Keratinocyte (primary cell): ENCODE measurements at regions not wholly inside any gene's neighbourhood (a gene's known extent, or its start where the extent isn't known, plus 50 kb on each side); places are given as distances from the start of the nearest gene placed in this dataset.

Experiments
- DNase-seq: peaks from one replicate; pipeline ENCODE4 v3.0.0-alpha.2; 2011; ENCODE audit warnings: low read depth, missing footprints, low spot score
- FAIRE-seq: peaks from 2 replicates; lab custom pipeline; 2011; peaks lifted over from hg19 to GRCh38; lab: Jason Lieb, UNC
- H2AFZ ChIP-seq: 2 replicates; pipeline ENCODE4 v1.6.0; 2012; ENCODE audit warnings: low read length, control low read depth, inconsistent platforms; ENCODE audit not compliant: control insufficient read depth
- H3K27ac ChIP-seq: 2 replicates; pipeline ENCODE4 v1.5.1; 2011; ENCODE audit warnings: low read length; ENCODE audit not compliant: control insufficient read depth, insufficient read depth
- H3K27me3 ChIP-seq: 3 replicates; pipeline ENCODE4 v1.6.0; 2011; ENCODE audit warnings: low read length; ENCODE audit not compliant: control insufficient read depth, insufficient read depth; ENCODE audit errors: extremely low read depth
- H3K36me3 ChIP-seq, 2 experiments: 2 replicates in 1 of 2; 3 replicates in 1 of 2; pipeline ENCODE4 v1.5.1; 2011; ENCODE audit warnings: low read length in 2 of 2, mild to moderate bottlenecking in 1 of 2; ENCODE audit not compliant: control insufficient read depth in 2 of 2, insufficient read depth in 2 of 2; ENCODE audit errors: extremely low read depth in 1 of 2
- H3K4me1 ChIP-seq: 3 replicates; pipeline ENCODE4 v1.5.1; 2011; ENCODE audit warnings: low read length; ENCODE audit not compliant: control insufficient read depth, insufficient read depth; ENCODE audit errors: extremely low read depth
- H3K4me2 ChIP-seq: 3 replicates; pipeline ENCODE4 v1.6.0; 2011; ENCODE audit warnings: low read depth, low read length; ENCODE audit not compliant: control insufficient read depth, insufficient read depth; ENCODE audit errors: extremely low read depth
- H3K4me3 ChIP-seq, 3 experiments: fragments of 200-600 bp in 1 of 3; sonication (generic) in 1 of 3; 2 replicates in 2 of 3; 3 replicates in 1 of 3; pipeline ENCODE4 v1.5.1; 2011 to 2016; ENCODE audit warnings: low read length in 3 of 3, mild to moderate bottlenecking in 3 of 3, control low read depth in 2 of 3, inconsistent platforms in 1 of 3, low read depth in 1 of 3, mixed read lengths in 1 of 3, mixed run types in 1 of 3, moderate library complexity in 1 of 3; ENCODE audit not compliant: control insufficient read depth in 2 of 3, insufficient read depth in 2 of 3; ENCODE audit errors: extremely low read depth in 1 of 3
- H3K79me2 ChIP-seq: 2 replicates; pipeline ENCODE4 v1.6.0; 2012; ENCODE audit warnings: low read length; ENCODE audit not compliant: control insufficient read depth, insufficient read depth
- H3K9ac ChIP-seq: 3 replicates; pipeline ENCODE4 v1.6.0; 2011; ENCODE audit warnings: low read length; ENCODE audit not compliant: control insufficient read depth, insufficient read depth; ENCODE audit errors: extremely low read depth
- H3K9me1 ChIP-seq: 3 replicates; pipeline ENCODE4 v1.6.0; 2011; ENCODE audit warnings: low read length; ENCODE audit not compliant: control insufficient read depth, insufficient read depth; ENCODE audit errors: extremely low read depth
- H3K9me3 ChIP-seq: 2 replicates; pipeline ENCODE4 v1.5.1; 2012; ENCODE audit warnings: low read depth, low read length; ENCODE audit not compliant: control insufficient read depth
- H4K20me1 ChIP-seq: 3 replicates; pipeline ENCODE4 v1.6.0; 2011; ENCODE audit warnings: low read length; ENCODE audit not compliant: control insufficient read depth, insufficient read depth; ENCODE audit errors: extremely low read depth
- EZH2 ChIP-seq: IDR thresholded peaks from one replicate; pipeline ENCODE4 v1.6.1; 2012; ENCODE audit warnings: inconsistent platforms, mild to moderate bottlenecking, low read length, moderate library complexity
- dilution Hi-C: fragments of 300-500 bp; cut with MboI; formaldehyde crosslinking; loops from one replicate; pipeline ENCODE4 v1.7.0; 2020; ENCODE audit warnings: low sequenced_read_pairs; ENCODE audit not compliant: extremely low pct_ligation_motif_present
- TF ChIP-seq, protein P1 (sequence below), 3 experiments: IDR thresholded peaks in 1 of 3; conservative IDR thresholded peaks in 1 of 3; optimal IDR thresholded peaks in 1 of 3; 2 replicates in 2 of 3; 3 replicates in 1 of 3; pipeline versions ENCODE3 to v1.5.1; 2011; ENCODE audit warnings: low read length in 3 of 3, mild to moderate bottlenecking in 3 of 3, moderate library complexity in 2 of 3, control low read depth in 1 of 3, inconsistent platforms in 1 of 3; ENCODE audit not compliant: insufficient read depth in 2 of 3; ENCODE audit errors: extremely low read depth in 1 of 3

DNA sequence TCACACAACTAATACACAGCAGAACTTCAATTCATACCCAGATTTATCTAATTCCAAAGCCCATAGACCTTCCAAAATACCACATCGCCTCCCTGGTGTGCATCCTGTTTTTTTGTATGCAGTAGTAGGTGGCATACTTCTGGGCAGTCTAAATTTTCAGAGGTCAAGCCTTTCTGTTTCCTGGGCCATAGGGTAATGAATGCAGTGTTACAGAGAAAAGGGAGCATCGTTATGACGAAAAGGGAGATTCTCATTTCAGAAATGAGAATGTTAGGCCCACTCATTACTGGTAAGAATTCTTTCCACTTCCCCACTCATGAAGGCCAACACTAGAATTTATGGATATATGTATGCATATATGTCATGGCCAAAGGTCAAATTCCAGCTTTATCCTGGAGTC is 267.8 kb upstream of the ASIC2 start:
- TF ChIP-seq, protein P1, sequence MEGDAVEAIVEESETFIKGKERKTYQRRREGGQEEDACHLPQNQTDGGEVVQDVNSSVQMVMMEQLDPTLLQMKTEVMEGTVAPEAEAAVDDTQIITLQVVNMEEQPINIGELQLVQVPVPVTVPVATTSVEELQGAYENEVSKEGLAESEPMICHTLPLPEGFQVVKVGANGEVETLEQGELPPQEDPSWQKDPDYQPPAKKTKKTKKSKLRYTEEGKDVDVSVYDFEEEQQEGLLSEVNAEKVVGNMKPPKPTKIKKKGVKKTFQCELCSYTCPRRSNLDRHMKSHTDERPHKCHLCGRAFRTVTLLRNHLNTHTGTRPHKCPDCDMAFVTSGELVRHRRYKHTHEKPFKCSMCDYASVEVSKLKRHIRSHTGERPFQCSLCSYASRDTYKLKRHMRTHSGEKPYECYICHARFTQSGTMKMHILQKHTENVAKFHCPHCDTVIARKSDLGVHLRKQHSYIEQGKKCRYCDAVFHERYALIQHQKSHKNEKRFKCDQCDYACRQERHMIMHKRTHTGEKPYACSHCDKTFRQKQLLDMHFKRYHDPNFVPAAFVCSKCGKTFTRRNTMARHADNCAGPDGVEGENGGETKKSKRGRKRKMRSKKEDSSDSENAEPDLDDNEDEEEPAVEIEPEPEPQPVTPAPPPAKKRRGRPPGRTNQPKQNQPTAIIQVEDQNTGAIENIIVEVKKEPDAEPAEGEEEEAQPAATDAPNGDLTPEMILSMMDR (optimal IDR thresholded peaks at IDR 0.05 in 1 of 3, IDR thresholded peaks at IDR 0.05 in 1 of 3, conservative IDR thresholded peaks at IDR 0.05 in 1 of 3; ENCODE audit: extremely low read depth in 1 of 3, insufficient read depth in 2 of 3, low read length in 3 of 3) = no peak
- no peak for TF ChIP-seq EZH2
- Histone ChIP-seq H3K4me3 (no peak overlapping the region), H3K27me3 (no peaks in the 10 kb centered on the region), H3K79me2 (no peaks in the 10 kb centered on the region), H3K9me3 (no peaks in the 10 kb centered on the region), H4K20me1 (no peaks in the 10 kb centered on the region), H2AFZ (no peak overlapping the region), H3K27ac (no peak overlapping the region), H3K9me1 (no peaks in the 10 kb centered on the region), H3K4me1 (no peaks in the 10 kb centered on the region), H3K36me3 (no peaks in the 10 kb centered on the region), H3K4me2 (no peak overlapping the region), H3K9ac (no peak overlapping the region)
- dilution Hi-C loops = loop anchor here (25.0 kb wide), 1 partner anchor 101 kb away; no protein-coding TSS in a partner anchor
- no peak for FAIRE-seq
- DNase-seq = no peak

DNA sequence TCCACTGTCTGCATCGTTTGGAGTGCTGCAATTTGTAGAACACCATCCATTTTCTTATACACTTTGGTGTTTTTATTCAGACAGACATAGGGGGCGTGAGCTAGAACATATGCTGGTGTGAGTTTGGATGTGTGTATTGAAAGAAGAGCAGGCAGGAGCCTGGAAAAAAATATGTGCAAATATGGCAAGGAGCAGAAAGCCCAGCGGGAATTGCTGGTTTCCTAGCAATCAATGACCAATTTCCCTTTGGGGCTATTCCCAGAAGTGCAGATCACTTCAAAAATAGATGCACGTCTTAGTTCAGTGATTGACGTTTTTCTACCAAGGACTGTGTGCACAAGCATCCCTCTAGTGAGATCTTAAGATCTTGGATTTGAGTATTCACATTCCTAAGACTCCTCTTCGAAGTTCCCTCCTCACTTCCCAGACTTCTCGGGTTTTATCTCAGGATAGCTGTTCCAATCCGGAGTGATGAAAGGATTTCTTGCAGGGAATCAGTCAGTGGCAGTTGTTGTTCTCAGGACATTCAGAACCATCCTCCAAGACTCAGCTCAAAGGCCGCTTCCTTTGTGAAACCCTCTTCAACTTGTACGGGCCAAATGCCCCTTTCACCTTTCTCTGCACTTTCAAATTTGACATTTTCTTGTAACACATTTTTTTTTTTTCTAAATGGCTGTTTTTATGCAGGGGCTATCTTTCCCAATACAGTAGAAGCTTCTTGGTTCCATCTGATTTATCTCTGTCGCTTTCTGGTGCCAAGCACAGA is 268.7 kb upstream of the ASIC2 start:
- DNase-seq (no peak), FAIRE-seq (no peak)
- Histone ChIP-seq H3K27ac (no peak overlapping the region), H4K20me1 (no peaks in the 10 kb centered on the region), H3K27me3 (no peaks in the 10 kb centered on the region), H3K4me2 (no peak overlapping the region), H3K9me1 (no peaks in the 10 kb centered on the region), H3K36me3 (no peaks in the 10 kb centered on the region), H3K9me3 (no peaks in the 10 kb centered on the region), H3K4me3 (no peak overlapping the region), H2AFZ (no peak overlapping the region), H3K9ac (no peak overlapping the region), H3K4me1 (no peaks in the 10 kb centered on the region), H3K79me2 (no peaks in the 10 kb centered on the region)
- no peak for TF ChIP-seq EZH2
- TF ChIP-seq, protein P1 (optimal IDR thresholded peaks at IDR 0.05 in 1 of 3, IDR thresholded peaks at IDR 0.05 in 1 of 3, conservative IDR thresholded peaks at IDR 0.05 in 1 of 3; ENCODE audit: extremely low read depth in 1 of 3, insufficient read depth in 2 of 3, low read length in 3 of 3) = no peak
- dilution Hi-C loops = loop anchor here (25.0 kb wide), 1 partner anchor 101 kb away; no protein-coding TSS in a partner anchor
